Neural progenitor cell (in vitro differentiated cells): ENCODE measurements at regions not wholly inside any gene's neighbourhood (a gene's known extent, or its start where the extent isn't known, plus 50 kb on each side); places are given as distances from the start of the nearest gene placed in this dataset.

Source experiments
- DNase-seq: peaks from one replicate; pipeline ENCODE4 v3.0.0-alpha.2; 2016; ENCODE audit warnings: low spot score
- H2AFZ ChIP-seq: fragments of 200-600 bp; sonication (generic); replicated peaks from 2 replicates; pipeline ENCODE4 v1.6.1; 2016; ENCODE audit warnings: antibody characterized with exemption
- H3F3A ChIP-seq: fragments of 200-600 bp; sonication (generic); 2 replicates; pipeline ENCODE4 v1.6.1; 2016; ENCODE audit warnings: antibody characterized with exemption, low read depth
- H3K27ac ChIP-seq: fragments of 200-600 bp; sonication (generic); 2 replicates; pipeline ENCODE4 v1.5.1; 2016; ENCODE audit warnings: mild to moderate bottlenecking
- H3K27me3 ChIP-seq: fragments of 200-600 bp; sonication (generic); 2 replicates; pipeline ENCODE4 v1.6.1; 2016; ENCODE audit warnings: mild to moderate bottlenecking, moderate library complexity
- H3K36me3 ChIP-seq: fragments of 200-600 bp; sonication (generic); 2 replicates; pipeline ENCODE4 v1.5.1; 2016
- H3K4me1 ChIP-seq: fragments of 200-600 bp; sonication (generic); 2 replicates; pipeline ENCODE4 v1.6.1; 2016; ENCODE audit warnings: mixed run types
- H3K4me2 ChIP-seq: fragments of 200-600 bp; sonication (generic); 2 replicates; pipeline ENCODE4 v1.6.1; 2016
- H3K4me3 ChIP-seq: fragments of 200-600 bp; sonication (generic); 2 replicates; pipeline ENCODE4 v1.5.1; 2016
- H3K79me2 ChIP-seq: fragments of 200-600 bp; sonication (generic); 2 replicates; pipeline ENCODE4 v1.6.1; 2016; ENCODE audit warnings: low read depth
- H3K9ac ChIP-seq: fragments of 200-600 bp; sonication (generic); 2 replicates; pipeline ENCODE4 v1.6.1; 2016
- H3K9me3 ChIP-seq: fragments of 200-600 bp; sonication (generic); 2 replicates; pipeline ENCODE4 v1.5.1; 2016; ENCODE audit warnings: low read depth
- H4K20me1 ChIP-seq: fragments of 200-600 bp; sonication (generic); 2 replicates; pipeline ENCODE4 v1.6.1; 2016; ENCODE audit warnings: low read depth
- H3K27ac Mint-ChIP-seq: 3 replicates; pipeline ENCODE4 v1.8.0; 2021; ENCODE audit warnings: mixed read lengths
- H3K27me3 Mint-ChIP-seq: 2 replicates; pipeline ENCODE4 v1.8.0; 2022; ENCODE audit warnings: low read depth, mild to moderate bottlenecking, inconsistent platforms, moderate library complexity, mixed read lengths; ENCODE audit not compliant: insufficient read depth
- H3K36me3 Mint-ChIP-seq: 3 replicates; pipeline ENCODE4 v1.8.0; 2021; ENCODE audit warnings: mixed read lengths
- H3K4me1 Mint-ChIP-seq: 3 replicates; pipeline ENCODE4 v1.8.0; 2021; ENCODE audit warnings: mixed read lengths
- H3K4me3 Mint-ChIP-seq: 3 replicates; pipeline ENCODE4 v1.8.0; 2021; ENCODE audit warnings: mild to moderate bottlenecking, moderate library complexity, mixed read lengths
- H3K9me3 Mint-ChIP-seq: 3 replicates; pipeline ENCODE4 v1.8.0; 2020; ENCODE audit warnings: mixed read lengths
- CTCF ChIP-seq: fragments of 200-600 bp; sonication (generic); IDR thresholded peaks from 2 replicates; pipeline ENCODE4 v1.5.1; 2017; ENCODE audit warnings: antibody characterized with exemption, mild to moderate bottlenecking
- EZH2 ChIP-seq: fragments of 200-600 bp; sonication (generic); IDR thresholded peaks from 2 replicates; pipeline ENCODE4 v1.6.1; 2017; ENCODE audit warnings: antibody characterized with exemption, mild to moderate bottlenecking, moderate library complexity
- EZH2phosphoT487 ChIP-seq: fragments of 200-600 bp; sonication (generic); IDR thresholded peaks from 2 replicates; pipeline ENCODE4 v1.6.1; 2017; ENCODE audit warnings: antibody characterized with exemption

DNA sequence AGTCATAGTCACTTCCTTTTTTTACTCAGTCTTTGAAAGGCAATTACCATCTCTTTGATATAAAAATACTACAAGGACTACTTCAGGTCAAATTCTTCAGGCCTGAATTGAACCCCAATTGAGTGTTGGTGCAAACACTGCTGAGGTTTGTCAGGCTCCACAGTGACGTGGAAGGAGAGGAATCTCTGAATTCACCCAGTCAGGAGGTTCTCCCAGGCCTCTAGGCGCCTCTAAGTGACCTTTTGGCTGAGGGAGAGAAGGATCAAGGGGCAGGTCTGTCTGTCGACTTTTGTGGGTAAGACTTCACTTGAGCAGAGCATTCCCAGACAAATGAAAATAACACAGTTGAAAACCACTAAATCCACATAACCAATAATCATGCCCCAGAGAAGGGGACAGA, 227.6 kb upstream of the CHRNA7 start:
- Histone ChIP-seq H3F3A (no peaks in the 10 kb centered on the region), H3K27ac (no peak overlapping the region), H3K36me3 (no peaks in the 10 kb centered on the region), H3K27me3 (no peaks in the 10 kb centered on the region), H3K4me1 (peaks cover 3% of the 10 kb centered on the region), H2AFZ (no peak overlapping the region), H3K4me2 (no peak overlapping the region), H4K20me1 (no peaks in the 10 kb centered on the region), H3K79me2 (no peaks in the 10 kb centered on the region), H3K4me3 (no peak overlapping the region), H3K9me3 (no peaks in the 10 kb centered on the region), H3K9ac (no peak overlapping the region)
- Mint-ChIP-seq H3K36me3 (no peaks in the 10 kb centered on the region), H3K4me3 (no peak overlapping the region), H3K27me3 (no peaks in the 10 kb centered on the region), H3K27ac (no peak overlapping the region), H3K9me3 (no peaks in the 10 kb centered on the region), H3K4me1 (peaks cover 9% of the 10 kb centered on the region)
- TF ChIP-seq EZH2 (no peak), CTCF (no peak), EZH2phosphoT487 (no peak)
- no peak for DNase-seq

GRCh38 chr15:31803388-31803884, 226.9 kb upstream of the CHRNA7 start:
- Histone ChIP-seq H3K4me2 (no peak overlapping the region), H4K20me1 (no peaks in the 10 kb centered on the region), H3K79me2 (no peaks in the 10 kb centered on the region), H3K36me3 (no peaks in the 10 kb centered on the region), H2AFZ (no peak overlapping the region), H3K9me3 (no peaks in the 10 kb centered on the region), H3K27me3 (no peaks in the 10 kb centered on the region), H3K27ac (no peak overlapping the region), H3K4me1 (peaks cover 3% of the 10 kb centered on the region), H3F3A (no peaks in the 10 kb centered on the region), H3K9ac (no peak overlapping the region), H3K4me3 (no peak overlapping the region)
- H3K4me3 Mint-ChIP-seq = no peak overlapping the region
- TF ChIP-seq EZH2phosphoT487 = no peak
- TF ChIP-seq EZH2 = no peak
- no peak for TF ChIP-seq CTCF
- H3K9me3 Mint-ChIP-seq = no peaks in the 10 kb centered on the region
- no peaks in the 10 kb centered on the region for H3K27me3 Mint-ChIP-seq
- no peak for DNase-seq
- no peaks in the 10 kb centered on the region for H3K36me3 Mint-ChIP-seq
- peaks cover 6% of the 10 kb centered on the region for H3K4me1 Mint-ChIP-seq
- H3K27ac Mint-ChIP-seq = no peak overlapping the region

- Histone ChIP-seq H3K4me1 (no peaks in the 10 kb centered on the region), H3K4me3 (no peak overlapping the region), H4K20me1 (no peaks in the 10 kb centered on the region), H3K9me3 (no peaks in the 10 kb centered on the region), H3K27ac (no peak overlapping the region), H3K27me3 (no peaks in the 10 kb centered on the region), H2AFZ (no peak overlapping the region), H3K4me2 (no peak overlapping the region), H3K36me3 (no peaks in the 10 kb centered on the region), H3F3A (no peaks in the 10 kb centered on the region), H3K79me2 (no peaks in the 10 kb centered on the region), H3K9ac (no peak overlapping the region)
- no peaks in the 10 kb centered on the region for H3K27me3 Mint-ChIP-seq
- no peak overlapping the region for H3K4me3 Mint-ChIP-seq
- no peak for DNase-seq
- H3K27ac Mint-ChIP-seq = no peak overlapping the region
- H3K4me1 Mint-ChIP-seq = no peaks in the 10 kb centered on the region
- no peaks in the 10 kb centered on the region for H3K9me3 Mint-ChIP-seq
- H3K36me3 Mint-ChIP-seq = no peaks in the 10 kb centered on the region
- TF ChIP-seq EZH2phosphoT487 (no peak), EZH2 (no peak), CTCF (no peak)
Observed at GRCh38 chr15:31805090-31805662, 225.1 kb upstream of the CHRNA7 start.
